ENCODE measurements at regions not wholly inside any gene's neighbourhood (a gene's known extent, or its start where the extent isn't known, plus 50 kb on each side); places are given as distances from the start of the nearest gene placed in this dataset.

- no peak overlapping the region for H3K4me3 Mint-ChIP-seq
- no peak overlapping the region for H3K27ac Mint-ChIP-seq
- peaks cover 7% of the 10 kb centered on the region for H3K27me3 Mint-ChIP-seq (ENCODE audit: low read depth)
- peaks cover 15% of the 10 kb centered on the region for H3K4me1 Mint-ChIP-seq
- DNase-seq (ENCODE audit: low spot score in 2 of 2, unreplicated experiment in 2 of 2), result no peak
- H3K36me3 Mint-ChIP-seq, result no peaks in the 10 kb centered on the region
- no peaks in the 10 kb centered on the region for H3K9me3 Mint-ChIP-seq
- no peak for TF ChIP-seq CTCF (IDR thresholded peaks at IDR 0.05; ENCODE audit: unreplicated experiment)
Observed at GRCh38 chr4:184286358-184286757, 68.7 kb upstream of the ENPP6 start.

- Mint-ChIP-seq H3K4me3 (no peak overlapping the region), H3K27me3 (ENCODE audit: low read depth) (peaks cover 7% of the 10 kb centered on the region), H3K4me1 (peaks cover 15% of the 10 kb centered on the region), H3K9me3 (no peaks in the 10 kb centered on the region), H3K27ac (no peak overlapping the region), H3K36me3 (no peaks in the 10 kb centered on the region)
- no peak for TF ChIP-seq CTCF (IDR thresholded peaks at IDR 0.05; ENCODE audit: unreplicated experiment)
- no peak for DNase-seq (ENCODE audit: low spot score in 2 of 2, unreplicated experiment in 2 of 2)
Observed at GRCh38 chr4:184284742-184285141, 67.1 kb upstream of the ENPP6 start.

- no peak overlapping the region for H3K4me3 Mint-ChIP-seq
- H3K36me3 Mint-ChIP-seq, result no peaks in the 10 kb centered on the region
- no peak overlapping the region for H3K27ac Mint-ChIP-seq
- no peak for DNase-seq (ENCODE audit: low spot score in 2 of 2, unreplicated experiment in 2 of 2)
- no peak for TF ChIP-seq CTCF (IDR thresholded peaks at IDR 0.05; ENCODE audit: unreplicated experiment)
- peaks cover 7% of the 10 kb centered on the region for H3K27me3 Mint-ChIP-seq (ENCODE audit: low read depth)
- H3K4me1 Mint-ChIP-seq, result peaks cover 15% of the 10 kb centered on the region
- H3K9me3 Mint-ChIP-seq, result no peaks in the 10 kb centered on the region
Observed at GRCh38 chr4:184284336-184284690, 66.6 kb upstream of the ENPP6 start.

GRCh38 chr4:184283659-184284335 is 66.1 kb upstream of the ENPP6 start:
- H3K36me3 Mint-ChIP-seq, result no peaks in the 10 kb centered on the region
- H3K4me1 Mint-ChIP-seq, result peaks cover 15% of the 10 kb centered on the region
- TF ChIP-seq CTCF (IDR thresholded peaks at IDR 0.05; ENCODE audit: unreplicated experiment), result no peak
- H3K27me3 Mint-ChIP-seq (ENCODE audit: low read depth), result peaks cover 7% of the 10 kb centered on the region
- H3K4me3 Mint-ChIP-seq, result no peak overlapping the region
- H3K27ac Mint-ChIP-seq, result no peak overlapping the region
- no peaks in the 10 kb centered on the region for H3K9me3 Mint-ChIP-seq
- DNase-seq (ENCODE audit: low spot score in 2 of 2, unreplicated experiment in 2 of 2), result no peak

GRCh38 chr4:184282895-184283654 is 65.4 kb upstream of the ENPP6 start:
- no peak for TF ChIP-seq CTCF (IDR thresholded peaks at IDR 0.05; ENCODE audit: unreplicated experiment)

More at GRCh38 chr4:184282895-184283654, 65.4 kb upstream of the ENPP6 start:
- no peak for DNase-seq (ENCODE audit: low spot score in 2 of 2, unreplicated experiment in 2 of 2)
- Mint-ChIP-seq H3K9me3 (no peaks in the 10 kb centered on the region), H3K4me3 (no peak overlapping the region), H3K4me1 (peaks cover 8% of the 10 kb centered on the region), H3K27me3 (ENCODE audit: low read depth) (peaks cover 7% of the 10 kb centered on the region), H3K27ac (no peak overlapping the region), H3K36me3 (no peaks in the 10 kb centered on the region)
